Endothelial cell of umbilical vein (primary cell): ENCODE measurements at regions not wholly inside any gene's neighbourhood (a gene's known extent, or its start where the extent isn't known, plus 50 kb on each side); places are given as distances from the start of the nearest gene placed in this dataset.

Experiments used
- BruUV-seq: library from RNA; stranded (reverse); fragments of 400-500 nt; replicated peaks from 2 replicates; lab custom pipeline; 2021; lab: Mats Ljungman, UMichigan
- CTCF ChIA-PET: fragments of 300-600, 350-600 bp; sonication (Branson Sonifier 250); formaldehyde crosslinking; loops from one replicate; lab custom pipeline; 2021; ENCODE audit warnings: antibody characterized with exemption, inconsistent platforms; lab: Charles Lee
- POLR2A ChIA-PET: fragments of 300-600, 350-600 bp; sonication (Branson Sonifier 250); formaldehyde crosslinking; loops from one replicate; lab custom pipeline; 2021; ENCODE audit warnings: antibody characterized with exemption, inconsistent platforms; lab: Charles Lee
- DNase-seq: peaks from one replicate; pipeline ENCODE4 v3.0.0-alpha.2; 2011; ENCODE audit warnings: low read depth, low spot score
- FAIRE-seq: peaks from 2 replicates; lab custom pipeline; 2011; peaks lifted over from hg19 to GRCh38; lab: Jason Lieb, UNC
- H2AFZ ChIP-seq: 2 replicates; pipeline ENCODE4 v1.6.0; 2012; ENCODE audit warnings: low read depth, low read length, control low read depth, inconsistent platforms
- H3K27ac ChIP-seq: 2 replicates; pipeline ENCODE4 v1.5.1; 2011; ENCODE audit warnings: low read depth, mild to moderate bottlenecking, control low read depth, low read length, moderate library complexity; ENCODE audit not compliant: insufficient read depth
- H3K27me3 ChIP-seq, 2 experiments: 2 replicates each; pipeline versions ENCODE4 v1.6.0 to v1.6.1; 2011; ENCODE audit warnings: low read length in 2 of 2, mixed read lengths in 1 of 2; ENCODE audit not compliant: control insufficient read depth in 2 of 2, insufficient read depth in 2 of 2
- H3K36me3 ChIP-seq, 2 experiments: 2 replicates in 1 of 2; 3 replicates in 1 of 2; pipeline ENCODE4 v1.5.1; 2011; ENCODE audit warnings: low read length in 2 of 2, mild to moderate bottlenecking in 1 of 2, moderate library complexity in 1 of 2; ENCODE audit not compliant: control insufficient read depth in 2 of 2, insufficient read depth in 2 of 2; ENCODE audit errors: extremely low read depth in 1 of 2
- H3K4me1 ChIP-seq: 3 replicates; pipeline ENCODE4 v1.5.1; 2011; ENCODE audit warnings: mild to moderate bottlenecking, low read length; ENCODE audit not compliant: control insufficient read depth, insufficient read depth; ENCODE audit errors: extremely low read depth
- H3K4me2 ChIP-seq: 2 replicates; pipeline ENCODE4 v1.6.1; 2011; ENCODE audit warnings: low read length, control low read depth, mixed read lengths; ENCODE audit not compliant: insufficient read depth
- H3K4me3 ChIP-seq, 3 experiments: fragments of 200-600 bp in 1 of 3; sonication (generic), shearing (Covaris generic) in 1 of 3; replicated peaks in 1 of 3; 2 replicates each; pipeline ENCODE4 v1.5.1; 2011 to 2016; ENCODE audit warnings: control low read depth in 3 of 3, low read length in 3 of 3, mild to moderate bottlenecking in 2 of 3, inconsistent platforms in 1 of 3, low read depth in 1 of 3, moderate library complexity in 1 of 3; ENCODE audit not compliant: insufficient read depth in 1 of 3
- H3K79me2 ChIP-seq: 2 replicates; pipeline ENCODE4 v1.6.0; 2012; ENCODE audit warnings: low read length, inconsistent platforms; ENCODE audit not compliant: control insufficient read depth, insufficient read depth
- H3K9ac ChIP-seq: replicated peaks from 2 replicates; pipeline ENCODE3; 2011; ENCODE audit warnings: low read length, control low read depth; ENCODE audit not compliant: insufficient read depth; ENCODE audit errors: extremely low read depth
- H3K9me1 ChIP-seq: replicated peaks from 3 replicates; pipeline ENCODE4 v1.6.0; 2011; ENCODE audit warnings: mild to moderate bottlenecking, low read length; ENCODE audit not compliant: control insufficient read depth, insufficient read depth; ENCODE audit errors: extremely low read depth
- H3K9me3 ChIP-seq: replicated peaks from 2 replicates; pipeline ENCODE4 v1.5.1; 2012; ENCODE audit warnings: low read length, inconsistent platforms; ENCODE audit not compliant: control insufficient read depth, insufficient read depth
- H4K20me1 ChIP-seq: replicated peaks from 2 replicates; pipeline ENCODE3; 2011; ENCODE audit warnings: mild to moderate bottlenecking, low read length; ENCODE audit not compliant: control insufficient read depth, insufficient read depth; ENCODE audit errors: extremely low read depth
- CTCF ChIP-seq, 2 donors: IDR thresholded peaks; 1 replicate in 1 of 2; 2 replicates in 1 of 2; pipeline ENCODE4 v1.5.1; 2011; ENCODE audit warnings: low read length in 2 of 2, mild to moderate bottlenecking in 2 of 2, moderate library complexity in 2 of 2, control low read depth in 1 of 2, inconsistent platforms in 1 of 2, low read depth in 1 of 2; ENCODE audit not compliant: insufficient read depth in 1 of 2; ENCODE audit errors: extremely low read depth in 1 of 2
- EZH2 ChIP-seq: IDR thresholded peaks from 2 replicates; pipeline ENCODE4 v1.6.1; 2012; ENCODE audit warnings: borderline replicate concordance, low read depth, mild to moderate bottlenecking, moderate library complexity, low read length, inconsistent platforms; ENCODE audit not compliant: severe bottlenecking
- FOS ChIP-seq: IDR thresholded peaks from 2 replicates; pipeline ENCODE4 v1.6.1; 2011; ENCODE audit warnings: mild to moderate bottlenecking, low read length, moderate library complexity, borderline replicate concordance; ENCODE audit not compliant: insufficient read depth
- GATA2 ChIP-seq: IDR thresholded peaks from 2 replicates; pipeline ENCODE4 v1.7.0; 2011; ENCODE audit warnings: low read depth, mild to moderate bottlenecking, moderate library complexity, mixed read lengths, low read length; ENCODE audit not compliant: insufficient read length, insufficient read depth
- JUN ChIP-seq: IDR thresholded peaks from 2 replicates; pipeline ENCODE4 v1.6.1; 2011; ENCODE audit warnings: borderline replicate concordance, low read depth; ENCODE audit not compliant: insufficient read length, insufficient read depth
- MAX ChIP-seq: IDR thresholded peaks from 2 replicates; pipeline ENCODE4 v1.6.1; 2011; ENCODE audit not compliant: insufficient read depth, insufficient read length
- MYC ChIP-seq: IDR thresholded peaks from one replicate; pipeline ENCODE4 v1.6.1; 2011; ENCODE audit warnings: mild to moderate bottlenecking, low read depth, low read length
- POLR2A ChIP-seq: IDR thresholded peaks from 2 replicates; pipeline ENCODE4 v1.6.1; 2012; ENCODE audit warnings: low read depth, mild to moderate bottlenecking, control low read depth, low read length
- POLR2AphosphoS5 ChIP-seq: IDR thresholded peaks from 2 replicates; pipeline ENCODE4 v1.6.1; 2012; ENCODE audit warnings: low read depth, mild to moderate bottlenecking, control low read depth, low read length, moderate library complexity; ENCODE audit not compliant: insufficient read depth
- dilution Hi-C: fragments of 300-500 bp; cut with MboI; formaldehyde crosslinking; loops from one replicate; pipeline ENCODE4 v1.15.0; 2019; ENCODE audit warnings: low sequenced_read_pairs; ENCODE audit not compliant: extremely low pct_ligation_motif_present
- intact Hi-C: fragments of 100-400 bp; cut with micrococcal nuclease; formaldehyde crosslinking; loops from one replicate; pipeline ENCODE4 v1.10.0; 2022

GRCh38 chr15:87727073-87727472, 529.5 kb downstream of the NTRK3 start:
- FAIRE-seq = no peak
- TF ChIP-seq GATA2 = no peak
- no peak for TF ChIP-seq MAX
- TF ChIP-seq CTCF (IDR thresholded peaks at IDR 0.05; ENCODE audit: extremely low read depth in 1 of 2, insufficient read depth in 1 of 2, low read depth in 1 of 2, low read length in 2 of 2) = no peak
- TF ChIP-seq POLR2A = no peak
- no peak for TF ChIP-seq MYC
- no peak for TF ChIP-seq JUN
- TF ChIP-seq POLR2AphosphoS5 = no peak
- no peak for TF ChIP-seq FOS
- no peak for TF ChIP-seq EZH2
- Histone ChIP-seq H3K79me2 (no peaks in the 10 kb centered on the region), H3K9me3 (peaks cover 2% of the 10 kb centered on the region), H3K27me3 (no peaks in the 10 kb centered on the region), H3K27ac (no peak overlapping the region), H3K9me1 (no peaks in the 10 kb centered on the region), H2AFZ (no peak overlapping the region), H3K36me3 (no peaks in the 10 kb centered on the region), H4K20me1 (no peaks in the 10 kb centered on the region), H3K9ac (no peak overlapping the region), H3K4me2 (no peak overlapping the region), H3K4me3 (no peak overlapping the region), H3K4me1 (no peaks in the 10 kb centered on the region)
- intact Hi-C loops (no loop called here), dilution Hi-C loops (no loop called here)
- no peak for DNase-seq
- BruUV-seq = no TSS peak
- POLR2A ChIA-PET = no interaction called here
- CTCF ChIA-PET = no interaction called here
